ENCODE measurements at regions not wholly inside any gene's neighbourhood (a gene's known extent, or its start where the extent isn't known, plus 50 kb on each side); places are given as distances from the start of the nearest gene placed in this dataset.

GRCh38 chr16:54627616-54628015, 303.0 kb upstream of the IRX5 start:
- no peak overlapping the region for H3K4me3 ChIP-seq
- H3K9me3 ChIP-seq: no peaks in the 10 kb centered on the region
- intact Hi-C loops (cut with DNase I): no loop called here
- H3K27me3 ChIP-seq: no peaks in the 10 kb centered on the region
- DNase-seq (no peak), ATAC-seq (no peak)
- no peaks in the 10 kb centered on the region for H3K36me3 ChIP-seq
- H3K27ac ChIP-seq: no peak overlapping the region
- no peak for TF ChIP-seq CTCF (IDR thresholded peaks at IDR 0.05)
- peaks cover 0 to 4% of the 10 kb centered on the region in 2 donors for H3K4me1 ChIP-seq

DNA sequence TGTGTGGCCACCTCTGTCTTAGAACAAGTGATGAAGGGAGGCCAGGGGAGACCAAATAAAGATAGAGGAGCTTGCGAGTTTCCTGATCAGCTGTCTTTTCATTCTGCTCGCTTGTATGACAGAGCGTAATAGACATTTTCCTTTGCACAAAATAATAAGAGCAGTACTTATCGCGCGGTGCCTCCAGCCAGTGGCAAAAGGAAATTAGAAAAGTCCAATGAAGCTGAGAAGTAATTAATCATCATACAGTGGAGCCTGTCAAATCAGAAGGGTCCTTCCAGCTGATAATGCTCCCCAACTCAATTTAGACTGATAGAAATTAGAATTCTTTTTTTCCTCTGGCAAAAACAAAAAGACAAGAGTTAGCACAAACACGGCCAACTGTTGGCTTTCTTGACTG, 307.0 kb upstream of the IRX5 start:
- H3K9me3 ChIP-seq: no peaks in the 10 kb centered on the region
- DNase-seq: no peak

DNA sequence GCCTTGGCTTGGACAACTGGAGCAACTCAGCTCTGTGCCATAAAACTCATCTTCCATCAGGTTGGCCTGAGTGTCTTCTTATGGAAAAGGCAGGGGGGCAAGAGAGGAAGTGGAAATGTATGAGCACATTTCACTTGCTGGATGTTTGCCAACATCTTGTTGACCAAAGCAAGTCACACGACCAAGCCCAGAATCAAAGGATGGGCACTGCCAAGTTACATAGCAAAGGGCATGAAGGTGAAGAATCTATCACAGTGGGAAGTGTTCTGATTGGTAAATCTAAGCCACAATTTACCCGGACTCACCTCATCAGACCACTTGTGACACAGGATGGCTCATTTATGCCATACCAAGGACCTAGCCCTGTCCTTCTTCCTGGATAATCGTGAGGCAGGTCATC, 310.5 kb upstream of the IRX5 start:
- DNase-seq (no peak), ATAC-seq (no peak)
- no peak overlapping the region for H3K27ac ChIP-seq
- H3K27me3 ChIP-seq: no peaks in the 10 kb centered on the region
- no peak for TF ChIP-seq CTCF (IDR thresholded peaks at IDR 0.05)
- no peaks in the 10 kb centered on the region for H3K4me1 ChIP-seq
- intact Hi-C loops (cut with DNase I): no loop called here
- H3K4me3 ChIP-seq: no peak overlapping the region
- H3K36me3 ChIP-seq: no peaks in the 10 kb centered on the region
- no peaks in the 10 kb centered on the region for H3K9me3 ChIP-seq

More for the DNA sequence above, 307.0 kb upstream of the IRX5 start:
- ATAC-seq: no peak
- intact Hi-C loops (cut with DNase I): no loop called here
- Histone ChIP-seq H3K27me3 (no peaks in the 10 kb centered on the region), H3K4me3 (no peak overlapping the region), H3K27ac (no peak overlapping the region), H3K4me1 (no peaks in the 10 kb centered on the region), H3K36me3 (no peaks in the 10 kb centered on the region)
- no peak for TF ChIP-seq CTCF (IDR thresholded peaks at IDR 0.05)

DNA sequence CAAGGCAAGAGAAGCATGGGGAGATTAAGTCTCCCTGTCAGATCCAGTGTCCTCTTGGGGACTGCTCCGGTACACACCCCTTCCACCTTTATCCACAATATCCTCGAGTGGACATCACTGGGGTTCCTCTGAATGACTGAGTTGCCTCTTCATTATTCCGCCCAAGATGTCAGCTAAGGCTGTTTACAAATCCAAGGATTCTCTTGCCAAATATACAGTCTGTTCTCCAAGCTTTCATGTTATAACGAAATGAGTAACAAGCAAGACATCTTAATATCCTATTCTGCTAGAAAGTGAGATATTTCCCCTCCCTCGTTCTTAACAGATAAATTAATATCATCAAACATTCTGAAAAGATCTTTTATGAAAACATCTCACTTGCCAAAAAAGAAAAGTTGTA, 314.1 kb upstream of the IRX5 start:
- no peaks in the 10 kb centered on the region for H3K27me3 ChIP-seq
- no peaks in the 10 kb centered on the region for H3K9me3 ChIP-seq
- no peaks in the 10 kb centered on the region for H3K4me1 ChIP-seq
- no peak for DNase-seq
- H3K36me3 ChIP-seq: no peaks in the 10 kb centered on the region
- no peak overlapping the region for H3K27ac ChIP-seq
- TF ChIP-seq CTCF (IDR thresholded peaks at IDR 0.05): no peak
- H3K4me3 ChIP-seq: no peak overlapping the region
- intact Hi-C loops (cut with DNase I): no loop called here
- ATAC-seq: no peak

GRCh38 chr16:54605536-54606066, 319.0 kb upstream of the IRX3 start:
- Histone ChIP-seq H3K4me1 (no peaks in the 10 kb centered on the region), H3K4me3 (no peak overlapping the region), H3K27me3 (no peaks in the 10 kb centered on the region), H3K9me3 (peaks cover 0 to 13% of the 10 kb centered on the region in 2 donors), H3K27ac (no peak overlapping the region), H3K36me3 (no peaks in the 10 kb centered on the region)
- DNase-seq: no peak
- no peak for ATAC-seq
- intact Hi-C loops (cut with DNase I): no loop called here
- no peak for TF ChIP-seq CTCF (IDR thresholded peaks at IDR 0.05)

All from left lung (tissue), 4 donors.